Globus pallidus (tissue), 1 donor: ENCODE measurements at regions not wholly inside any gene's neighbourhood (a gene's known extent, or its start where the extent isn't known, plus 50 kb on each side); places are given as distances from the start of the nearest gene placed in this dataset.

ENCODE experiments used
- DNase-seq: peaks from one replicate; pipeline ENCODE4 v3.0.0-alpha.2; 2015; ENCODE audit warnings: low spot score

DNA sequence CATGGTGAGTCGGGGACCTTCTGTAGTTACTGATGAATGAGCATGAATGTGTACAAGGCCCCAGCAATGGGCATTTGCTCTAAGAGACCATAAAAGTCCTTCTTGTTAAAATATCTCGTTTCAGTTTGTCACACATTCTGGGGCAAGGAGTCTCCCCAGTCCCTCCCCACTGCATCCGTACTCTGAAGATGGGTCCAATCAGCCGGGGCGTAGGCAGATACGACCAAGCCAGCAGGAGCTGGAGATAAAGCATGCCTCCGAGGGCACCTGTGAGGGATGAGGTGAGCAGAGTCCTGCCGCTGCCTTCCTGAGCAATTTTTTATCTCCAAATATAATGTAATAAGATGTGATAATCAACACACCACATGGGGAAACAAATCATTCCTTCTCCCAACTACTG lies 528.5 kb downstream of the BCL11B start:
- no peak for DNase-seq

DNA sequence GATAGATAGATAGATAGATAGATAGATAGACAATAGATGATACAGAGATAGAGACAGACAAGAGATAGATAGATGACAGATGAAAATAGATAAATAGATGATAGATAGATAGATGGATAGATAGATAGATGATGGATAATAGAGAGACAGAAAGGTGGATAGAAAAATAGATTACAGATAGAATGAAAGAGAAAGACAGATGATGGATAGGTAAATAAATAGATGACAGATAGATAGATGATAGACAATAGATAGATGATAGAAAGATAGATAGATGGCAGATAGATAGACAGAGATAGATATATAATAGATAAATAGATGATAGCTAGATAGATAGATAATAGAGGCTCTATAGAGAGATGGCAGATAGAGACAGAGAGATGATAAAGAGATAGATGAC lies 523.0 kb downstream of the BCL11B start:
- no peak for DNase-seq

DNA sequence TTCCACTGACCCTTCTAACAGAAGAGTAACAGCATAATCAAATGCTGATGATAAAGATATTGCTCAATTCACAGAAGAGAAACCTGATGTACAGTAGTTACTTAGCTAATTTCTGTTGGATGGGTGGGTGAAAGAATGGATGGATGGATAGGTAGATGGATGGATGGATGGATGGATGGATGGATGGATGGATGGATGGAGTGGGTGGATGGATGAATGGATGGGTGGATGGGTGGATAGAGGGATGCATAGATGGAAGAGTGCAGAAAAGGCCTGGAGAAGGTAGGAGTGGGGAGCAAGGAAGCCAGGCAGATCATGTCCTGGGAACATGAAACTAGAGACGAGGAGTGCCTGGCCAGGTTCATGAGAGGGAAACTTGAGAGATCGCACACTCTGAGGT lies 520.9 kb downstream of the BCL11B start:
- DNase-seq: no peak

DNA sequence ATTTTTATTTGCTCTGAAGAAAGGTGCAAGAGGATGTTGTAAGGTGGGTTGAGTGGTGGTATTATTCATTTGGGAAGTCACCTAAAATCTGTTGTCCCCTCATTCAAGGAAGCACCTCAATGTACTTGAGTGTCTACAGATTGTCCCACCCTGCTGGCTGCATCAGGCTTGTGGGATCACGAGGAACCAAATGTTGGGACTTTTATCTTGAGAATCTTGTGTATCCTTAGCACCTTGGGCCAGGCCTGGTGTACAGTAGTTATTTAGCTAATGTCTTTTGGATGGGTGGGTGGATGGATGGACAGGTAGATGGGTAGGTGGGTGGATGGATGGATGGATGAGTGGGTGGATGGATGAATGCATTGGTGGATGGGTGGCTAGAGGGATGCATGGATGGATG lies 519.3 kb downstream of the BCL11B start:
- no peak for DNase-seq

DNA sequence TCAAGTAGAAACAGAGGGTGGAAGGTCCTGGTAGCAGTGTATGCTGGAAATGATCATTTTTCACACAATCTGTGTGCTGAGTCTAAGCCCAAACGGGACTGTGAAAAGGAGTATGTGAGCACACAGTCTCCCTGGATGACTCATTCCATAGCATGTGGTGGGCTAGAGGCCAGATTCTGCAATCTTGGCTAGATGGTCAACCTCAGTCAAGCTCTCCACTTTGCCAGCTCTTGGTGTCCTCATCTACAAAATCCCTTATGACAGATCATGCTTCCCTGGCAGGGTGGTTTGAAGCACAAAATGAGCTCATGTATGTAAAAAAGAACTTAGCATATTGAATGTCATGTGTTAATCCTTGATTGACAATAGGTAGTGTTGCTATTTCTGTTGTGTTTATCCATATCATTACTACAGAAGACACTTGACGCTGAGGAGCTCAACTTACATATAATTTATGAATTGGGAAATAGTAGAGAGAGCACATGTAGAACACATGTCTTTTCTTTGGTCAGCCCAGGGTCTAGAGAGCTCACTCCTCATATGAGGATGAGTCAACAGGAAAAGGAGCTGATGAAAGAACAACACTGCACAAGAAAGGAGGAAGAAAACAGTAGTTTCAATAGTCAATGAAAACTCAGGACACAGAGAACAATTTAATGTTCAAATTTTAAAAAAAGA lies 517.5 kb downstream of the BCL11B start:
- DNase-seq: no peak

DNA sequence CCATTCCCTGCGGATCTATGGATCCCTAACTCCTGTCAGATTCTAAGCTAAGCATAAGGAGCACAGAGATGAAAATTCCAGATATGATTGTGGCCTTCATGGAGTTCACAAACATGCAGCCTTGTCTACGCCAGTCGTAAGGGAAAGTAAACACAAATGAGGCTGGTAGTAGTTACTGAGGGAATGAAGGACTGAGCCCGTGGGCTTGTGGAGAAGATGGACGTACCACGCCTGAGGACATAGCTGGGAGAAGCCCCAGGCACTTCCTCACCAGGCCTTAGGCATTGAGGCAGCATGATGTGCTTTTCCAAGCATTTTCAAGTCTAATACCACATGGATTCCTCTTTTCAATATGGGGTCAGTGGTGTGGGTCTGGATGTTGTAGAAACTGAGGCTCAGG lies 515.2 kb downstream of the BCL11B start:
- DNase-seq: no peak

DNA sequence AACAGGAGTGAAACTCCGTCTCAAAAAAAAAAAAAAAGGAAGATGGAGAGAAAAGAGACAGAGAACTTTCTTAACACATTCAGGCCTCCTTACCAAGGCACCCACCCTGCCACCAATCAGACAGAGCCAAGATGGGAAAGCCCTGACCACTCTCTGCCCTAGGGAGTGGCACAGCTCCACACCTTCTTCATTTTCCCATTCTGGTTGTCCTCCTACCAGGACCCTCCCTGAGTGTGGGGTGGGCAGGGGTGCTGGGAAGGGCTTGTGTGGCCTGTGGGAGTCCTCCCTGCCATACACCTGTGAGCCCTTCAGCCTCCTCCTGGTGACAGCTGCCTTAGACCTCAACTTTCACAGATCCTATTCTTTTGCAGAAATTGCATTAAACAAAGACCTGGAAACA lies 513.6 kb downstream of the BCL11B start:
- DNase-seq: no peak

DNA sequence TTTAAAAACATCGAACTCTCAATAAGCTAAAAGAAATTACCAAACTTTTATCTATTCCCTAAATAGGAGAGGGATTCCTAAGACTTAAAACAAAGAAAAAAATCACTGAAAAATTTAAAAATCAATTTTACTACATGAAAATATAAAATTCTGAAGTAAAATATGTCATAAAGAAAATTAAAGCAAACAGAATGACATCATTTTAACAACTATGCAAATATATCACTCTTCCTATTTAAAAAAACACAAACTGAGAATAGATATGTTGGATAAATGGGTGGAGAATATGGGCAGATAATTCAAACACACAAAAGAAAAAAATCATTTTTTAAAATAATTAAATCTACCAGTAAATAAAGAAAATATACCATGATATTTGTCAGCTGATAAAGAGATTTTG lies 510.0 kb downstream of the BCL11B start:
- no peak for DNase-seq

DNA sequence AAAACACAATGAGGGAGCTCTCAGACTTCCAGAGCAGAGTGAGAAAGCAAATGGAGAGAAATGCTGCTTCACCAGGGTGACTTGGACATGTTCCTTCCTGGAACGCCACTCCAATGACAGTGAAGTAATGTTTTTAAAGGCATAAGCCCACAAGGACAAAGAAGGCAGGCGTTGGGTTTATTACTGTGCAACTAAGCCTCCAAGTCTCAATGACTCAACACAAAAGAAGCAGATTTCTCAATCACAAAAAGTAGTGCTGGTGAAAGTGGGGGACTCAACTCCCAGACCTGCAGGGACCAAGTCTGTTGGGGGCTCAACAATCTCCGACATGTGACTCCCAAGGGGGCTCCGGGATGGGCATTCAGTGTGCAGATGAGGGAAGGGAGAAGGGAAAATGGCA lies 505.2 kb downstream of the BCL11B start:
- no peak for DNase-seq

DNA sequence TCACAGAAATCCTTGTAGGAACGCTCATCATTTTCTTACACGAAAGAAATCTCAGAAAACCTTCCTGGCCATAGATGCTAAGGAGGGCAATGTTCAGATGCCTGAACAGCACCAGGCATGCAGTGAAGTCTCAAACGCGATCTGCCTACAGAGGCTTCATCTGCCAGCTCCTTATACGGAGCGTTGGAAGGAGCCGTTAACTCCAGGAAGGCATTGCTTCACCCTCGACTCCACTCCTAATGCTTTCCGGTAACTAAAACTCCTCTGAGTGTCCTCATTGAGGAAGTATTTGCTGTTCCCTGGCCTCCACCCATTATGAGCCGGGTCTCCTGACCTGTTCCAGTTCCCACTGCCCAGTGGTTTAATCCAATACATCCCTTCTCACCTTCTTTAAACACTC lies 502.7 kb downstream of the BCL11B start:
- DNase-seq: no peak

DNA sequence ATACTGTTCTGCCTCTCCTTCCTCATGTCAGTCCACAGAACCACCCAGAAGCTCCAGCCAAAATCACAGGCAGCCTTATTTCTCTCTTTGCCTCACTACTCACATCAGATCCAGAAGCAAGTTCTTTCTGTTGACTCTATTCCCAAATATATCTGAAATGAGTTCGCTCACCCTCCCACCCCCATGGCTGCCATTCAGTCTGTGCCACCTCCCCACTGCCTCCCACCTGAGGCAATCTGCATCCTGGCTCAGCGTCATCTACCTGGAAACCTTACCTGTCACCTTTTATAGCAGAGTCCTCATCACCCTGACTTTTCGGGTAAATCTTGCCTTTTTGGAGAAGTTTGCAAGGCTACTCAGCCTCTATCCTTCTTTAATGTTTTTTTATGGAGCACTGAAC lies 501.8 kb downstream of the BCL11B start:
- no peak for DNase-seq

DNA sequence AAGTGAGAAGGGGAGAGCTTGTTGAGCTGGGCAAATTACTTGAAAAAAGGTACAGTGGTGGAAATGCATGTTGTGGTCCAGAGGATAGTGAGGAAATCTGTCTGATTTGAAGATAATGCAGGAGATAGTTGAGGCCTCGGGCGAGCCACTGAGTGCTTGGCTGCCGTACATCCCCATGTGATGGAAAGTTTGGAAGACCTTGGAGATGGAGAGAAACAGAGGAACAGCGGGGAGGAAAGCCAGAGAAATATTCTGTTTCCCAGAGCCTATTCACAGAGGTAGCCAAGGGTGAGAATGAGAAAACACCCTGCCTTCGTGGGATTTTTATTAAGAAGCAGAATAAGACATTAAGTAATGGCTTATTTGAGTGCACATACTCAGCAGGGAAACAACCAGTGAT lies 498.2 kb downstream of the BCL11B start:
- DNase-seq: no peak

DNA sequence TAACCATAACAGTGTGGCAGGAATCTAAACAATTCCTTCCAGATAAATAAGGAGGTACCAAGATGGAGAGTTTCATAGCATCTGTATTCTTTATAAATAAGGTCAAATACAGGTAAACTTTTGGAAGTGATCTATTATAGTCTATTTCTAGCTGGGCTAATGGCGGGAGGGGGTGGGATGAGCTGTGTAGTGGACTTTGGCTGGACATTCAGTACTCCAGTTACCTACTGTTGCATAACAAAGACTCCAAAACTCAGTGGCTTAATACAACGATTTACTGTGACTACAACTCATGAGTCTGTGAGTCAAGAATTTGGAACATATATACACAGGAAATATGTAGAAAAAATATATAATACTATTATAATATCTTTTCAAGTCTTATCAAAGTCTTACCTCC lies 496.1 kb downstream of the BCL11B start:
- no peak for DNase-seq

DNA sequence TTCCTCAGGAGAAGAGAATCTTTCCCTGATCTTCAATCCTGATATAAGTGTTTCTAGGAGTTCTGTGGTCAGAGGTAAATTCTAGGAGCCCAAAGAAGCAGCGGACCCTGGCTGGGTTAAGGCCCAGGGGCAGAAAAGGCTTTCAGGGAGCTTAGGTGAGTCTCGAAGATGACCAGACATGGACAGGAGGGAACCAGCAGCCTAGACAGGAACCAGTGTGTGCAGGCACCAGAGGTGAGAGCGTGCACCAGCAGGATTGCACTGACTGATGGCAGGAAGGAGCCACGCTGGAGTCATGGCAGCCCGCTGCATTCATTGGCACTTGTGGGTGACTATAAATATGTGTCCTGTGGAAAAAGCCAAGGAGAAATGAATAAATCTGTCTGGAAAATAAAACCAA lies 489.9 kb downstream of the BCL11B start:
- DNase-seq: no peak

DNA sequence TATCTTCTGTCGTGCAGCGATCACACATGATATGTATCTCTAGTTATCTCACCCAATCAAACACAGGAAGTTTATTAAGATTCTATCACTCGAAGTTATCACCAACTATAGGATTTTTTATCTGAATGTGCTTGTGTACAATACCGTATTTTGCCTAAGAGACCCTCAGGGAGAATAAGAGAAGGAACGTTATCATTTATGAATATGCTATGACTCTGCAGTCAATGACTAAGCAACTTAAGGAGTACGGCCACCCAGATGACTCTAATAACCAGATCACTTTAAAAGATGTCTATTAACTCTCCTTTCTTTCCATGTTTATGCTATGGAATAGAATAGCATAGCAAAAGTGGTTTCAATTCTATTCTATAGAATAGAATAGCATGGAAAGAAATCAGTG lies 486.4 kb downstream of the BCL11B start:
- DNase-seq: no peak

DNA sequence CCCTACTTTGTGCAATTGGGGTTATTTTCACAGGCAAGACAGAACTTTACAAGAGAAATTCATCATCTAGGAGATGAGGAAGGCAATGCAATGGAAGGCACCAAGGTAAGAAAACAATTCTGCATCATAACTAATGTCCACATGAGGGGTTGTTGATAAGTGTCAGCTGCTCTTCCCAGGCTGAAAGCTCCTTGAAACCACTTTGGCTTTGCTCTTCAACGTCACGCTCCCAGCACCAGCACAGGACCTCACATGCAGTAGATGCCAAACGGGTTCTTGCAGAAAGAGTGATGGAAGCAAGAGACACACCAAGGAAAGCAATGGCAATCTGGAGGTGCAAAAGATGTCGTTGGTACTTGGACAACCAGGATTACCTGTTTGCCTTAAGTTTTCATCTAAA lies 485.5 kb downstream of the BCL11B start:
- no peak for DNase-seq

DNA sequence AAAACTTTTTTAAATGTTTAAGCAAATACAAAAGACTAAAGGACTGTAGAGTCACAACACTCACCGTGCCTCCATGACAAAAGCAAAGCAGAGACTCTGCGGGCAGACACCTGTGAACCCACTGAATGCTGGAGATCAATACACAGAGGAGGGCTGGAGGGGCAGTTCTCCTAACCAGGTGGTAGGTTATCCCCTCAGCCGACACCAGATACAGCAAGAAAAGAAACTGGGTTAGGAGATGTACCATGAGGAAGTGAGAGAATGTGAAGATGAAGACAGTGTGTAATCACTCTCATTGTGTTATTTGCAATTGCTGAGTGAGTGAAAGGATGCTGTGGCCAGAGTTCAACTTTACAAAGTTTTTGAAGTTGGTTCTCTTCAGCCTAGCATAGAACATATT lies 480.3 kb downstream of the BCL11B start:
- no peak for DNase-seq

DNA sequence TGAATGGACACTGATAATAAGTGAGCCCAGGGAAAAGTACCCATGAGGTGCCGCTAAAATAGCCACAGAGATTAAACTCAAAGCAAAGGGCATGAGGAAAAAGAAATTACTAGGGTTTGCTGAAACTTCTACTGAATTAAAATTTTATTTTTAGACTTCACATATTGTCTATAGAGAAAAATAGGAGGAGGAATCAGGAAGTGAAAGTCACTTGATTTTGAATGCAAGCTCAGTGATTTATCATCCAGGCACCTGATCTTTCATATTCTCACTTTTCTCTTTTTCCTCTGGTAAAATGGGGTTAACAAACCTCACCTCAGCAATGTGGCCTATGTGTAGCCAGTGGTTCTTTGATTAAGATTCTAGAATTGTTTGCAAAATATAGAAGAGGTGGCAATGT lies 479.8 kb downstream of the BCL11B start:
- DNase-seq: no peak

DNA sequence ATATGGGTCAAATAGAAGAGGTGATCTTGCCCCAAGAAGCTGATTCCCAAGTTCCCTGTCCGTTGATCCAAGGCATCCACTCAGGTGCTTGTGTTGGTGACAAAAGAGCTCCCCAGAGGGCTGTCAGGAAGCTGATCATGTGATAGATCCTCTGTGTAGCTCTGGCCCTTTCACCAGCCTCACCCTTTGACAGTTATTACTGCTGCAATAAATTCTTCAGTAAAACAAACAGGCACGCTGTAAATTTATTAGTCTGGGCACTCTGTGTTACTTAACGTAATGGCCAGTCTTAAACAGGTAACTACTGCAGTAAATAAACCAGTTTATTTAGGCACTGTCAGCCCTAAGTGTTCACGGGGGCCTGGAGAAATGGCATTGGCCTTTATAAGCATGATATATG lies 473.9 kb downstream of the BCL11B start:
- no peak for DNase-seq

DNA sequence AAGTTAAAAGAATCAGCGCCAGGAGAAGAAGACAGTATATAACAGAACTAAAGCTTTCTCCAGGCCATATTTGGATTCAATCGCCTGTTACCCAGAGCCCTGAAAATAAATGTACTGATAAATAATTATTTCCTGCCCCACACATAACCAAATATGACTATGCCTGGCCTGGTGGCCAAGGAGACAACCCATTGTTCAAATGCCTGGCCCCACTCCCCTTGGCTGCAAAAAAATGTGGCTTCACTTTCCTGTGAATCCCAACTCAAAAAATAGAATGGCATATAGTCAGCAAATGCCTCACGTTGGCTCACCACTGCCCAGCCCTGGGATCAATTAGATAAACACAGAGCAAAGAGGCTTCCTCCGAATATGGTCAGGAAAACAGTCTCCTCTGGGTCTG lies 472.1 kb downstream of the BCL11B start:
- no peak for DNase-seq

DNA sequence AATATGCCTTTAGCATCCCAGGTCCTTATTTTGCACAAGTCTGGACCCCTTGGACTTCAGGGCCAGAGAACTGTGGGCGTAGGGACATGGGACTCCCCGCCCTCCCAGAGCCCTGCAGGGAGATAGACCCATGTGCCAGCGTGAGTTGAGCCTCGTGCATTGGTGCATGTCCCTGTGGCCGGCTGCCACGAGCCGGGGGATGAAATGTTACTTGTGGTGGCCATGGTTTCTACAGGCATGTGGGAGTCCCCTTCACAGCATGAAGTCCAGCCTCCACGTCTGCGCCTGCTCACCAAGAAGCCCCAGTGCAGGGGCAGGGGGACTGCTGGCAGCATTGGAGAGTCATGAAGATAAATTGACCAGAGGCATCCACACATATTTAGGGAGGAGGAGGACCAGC lies 470.0 kb downstream of the BCL11B start:
- DNase-seq: no peak

DNA sequence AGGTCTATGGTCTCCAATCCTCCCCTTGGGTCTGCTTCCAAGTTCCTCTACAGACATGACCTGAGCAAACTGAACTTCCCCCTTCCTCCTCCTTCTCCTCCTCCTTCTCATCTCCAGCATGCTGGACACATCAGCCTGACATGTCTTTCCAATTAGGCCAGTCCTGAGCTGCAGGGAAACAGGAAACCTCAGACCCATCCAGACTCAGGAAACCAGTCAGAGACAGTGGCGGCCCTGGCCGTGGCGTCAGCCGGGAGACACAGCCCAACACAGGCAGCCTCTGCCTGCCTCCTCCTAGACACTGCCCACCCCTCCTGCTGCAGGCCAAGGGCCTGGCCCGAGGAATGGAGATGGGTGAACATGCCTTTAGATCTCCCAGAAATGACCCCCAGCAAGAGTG lies 468.8 kb downstream of the BCL11B start:
- no peak for DNase-seq

DNA sequence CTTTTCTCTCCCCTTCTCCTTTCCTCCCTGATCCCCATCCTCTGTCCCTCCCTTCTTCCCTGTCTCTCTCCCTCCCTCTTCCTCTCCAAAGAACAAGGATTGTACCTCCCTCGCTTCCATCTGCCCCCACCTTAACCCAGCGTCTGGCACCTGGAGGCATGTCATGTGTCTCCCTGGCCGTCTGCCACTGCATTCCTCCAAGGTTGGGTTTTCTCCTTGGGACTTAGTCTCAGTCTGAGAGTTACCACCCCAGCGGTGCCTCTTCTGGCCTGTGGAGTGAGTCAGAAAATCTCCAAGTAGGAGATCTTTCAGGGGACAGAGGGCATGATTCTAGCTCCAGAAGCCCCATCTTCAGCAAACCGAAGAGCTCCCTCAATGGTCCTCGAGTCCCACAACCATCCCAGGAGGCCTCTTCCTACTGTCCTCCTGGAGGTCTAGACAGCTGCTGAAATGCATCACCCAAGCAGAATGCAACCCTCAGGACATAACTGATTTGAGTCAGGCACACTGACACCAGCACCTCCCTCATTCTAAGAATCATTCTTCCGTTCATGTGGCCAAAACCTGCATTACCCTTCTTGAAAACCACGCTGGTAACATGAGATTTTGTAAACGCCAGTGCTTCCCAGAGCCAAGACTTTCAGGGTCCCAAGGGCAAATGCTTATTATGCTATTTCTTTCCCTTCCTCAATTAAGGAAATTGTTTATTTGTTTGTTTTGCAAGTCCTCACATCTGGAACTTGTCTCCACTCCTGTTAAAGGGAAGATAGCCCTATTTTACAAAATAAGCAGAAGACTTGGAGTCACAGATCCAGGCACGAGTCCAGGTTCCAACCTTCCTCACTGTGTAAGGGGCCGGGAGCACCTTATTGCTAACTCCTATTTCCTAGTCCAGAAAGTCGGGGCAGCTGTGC lies 463.2 kb downstream of the BCL11B start:
- DNase-seq: no peak

DNA sequence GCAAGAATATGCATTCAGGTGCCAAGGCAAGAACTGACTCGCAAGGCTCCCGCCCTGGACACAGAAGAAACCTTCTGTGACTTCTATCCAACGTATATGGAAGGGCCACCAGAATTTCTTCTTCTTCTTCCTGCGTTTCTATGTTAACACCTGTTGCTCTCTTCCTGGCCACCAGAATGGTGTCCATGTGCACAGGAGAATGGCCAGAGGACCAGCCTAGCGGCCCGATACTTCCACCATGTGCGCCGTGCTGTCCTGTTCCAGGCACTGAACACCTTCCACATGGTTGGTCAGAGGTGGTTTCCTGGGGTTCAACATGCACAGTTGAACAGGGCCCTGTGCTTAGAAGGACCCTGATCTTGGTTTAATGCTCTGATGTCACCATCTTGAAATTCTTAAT lies 455.8 kb downstream of the BCL11B start:
- no peak for DNase-seq
